K562 (cell line): ENCODE measurements at regions not wholly inside any gene's neighbourhood (a gene's known extent, or its start where the extent isn't known, plus 50 kb on each side); places are given as distances from the start of the nearest gene placed in this dataset.

Experiments
- ATAC-seq: fragments of 200-7000 bp; cut with Tn5 transposase; 3 replicates; pipeline ENCODE4 v1.9.1; 2020; ENCODE audit warnings: moderate library complexity
- BruUV-seq: library from RNA; stranded (reverse); fragments of 400-500 nt; replicated peaks from 2 replicates; lab custom pipeline; 2021; lab: Mats Ljungman, UMichigan
- CTCF ChIA-PET: fragments of 300-600 bp; formaldehyde crosslinking; extraction: SDS; loops from one replicate; lab custom pipeline; 2021; ENCODE audit warnings: low intra/inter-chr PET ratio; lab: Yijun Ruan, JAX
- POLR2A ChIA-PET: fragments of 300-600, 350-650 bp; sonication (Branson Sonifier 250); formaldehyde crosslinking; extraction: SDS; loops from one replicate; lab custom pipeline; 2021; ENCODE audit warnings: antibody characterized with exemption, inconsistent platforms; lab: Yijun Ruan, JAX
- DNase-seq, 4 experiments: peaks; one replicate each; pipeline versions ENCODE4 v3.0.0 to v3.0.0-alpha.2; 2011 to 2018; ENCODE audit warnings: low spot score in 3 of 4, mixed read lengths in 3 of 4; ENCODE audit errors: extremely low read depth in 1 of 4
- FAIRE-seq: peaks from 2 replicates; lab custom pipeline; 2011; peaks lifted over from hg19 to GRCh38; lab: Jason Lieb, UNC
- H2AFZ ChIP-seq: 2 replicates; pipeline ENCODE4 v1.6.0; 2011; ENCODE audit warnings: low read depth, low read length, control low read depth, inconsistent platforms
- H3K27ac ChIP-seq: fragments of 200-600 bp; 3 replicates; pipeline ENCODE4 v1.8.0; 2011; ENCODE audit warnings: low read depth, mild to moderate bottlenecking, control low read depth, inconsistent platforms, low read length, moderate library complexity, mixed read lengths; ENCODE audit errors: extremely low read depth
- H3K27me3 ChIP-seq, 2 experiments: fragments of 300-600 bp in 1 of 2; 2 replicates in 1 of 2; 3 replicates in 1 of 2; pipeline versions ENCODE4 v1.6.0 to v1.8.0; 2011; ENCODE audit warnings: inconsistent platforms in 2 of 2, low read length in 2 of 2, mild to moderate bottlenecking in 1 of 2, mixed read lengths in 1 of 2, moderate library complexity in 1 of 2; ENCODE audit not compliant: control insufficient read depth in 2 of 2, insufficient read depth in 2 of 2
- H3K36me3 ChIP-seq: fragments of 300-600 bp; 3 replicates; pipeline ENCODE4 v1.8.0; 2011; ENCODE audit warnings: mild to moderate bottlenecking, low read length, inconsistent platforms; ENCODE audit not compliant: control insufficient read depth, insufficient read depth
- H3K4me1 ChIP-seq, 2 experiments: fragments of 200-600 bp in 1 of 2; replicated peaks in 1 of 2; 2 replicates in 1 of 2; 3 replicates in 1 of 2; pipeline versions ENCODE4 v1.5.1 to v1.8.0; 2011; ENCODE audit warnings: inconsistent platforms in 2 of 2, low read length in 2 of 2, mild to moderate bottlenecking in 1 of 2, mixed read lengths in 1 of 2, moderate library complexity in 1 of 2; ENCODE audit not compliant: control insufficient read depth in 2 of 2, insufficient read depth in 2 of 2
- H3K4me2 ChIP-seq: 2 replicates; pipeline ENCODE4 v1.6.1; 2011; ENCODE audit warnings: low read length, control low read depth, inconsistent platforms, mixed read lengths; ENCODE audit not compliant: insufficient read depth
- H3K4me3 ChIP-seq: fragments of 200-600 bp; sonication (generic), shearing (Covaris generic); 2 replicates; pipeline ENCODE4 v1.5.1; 2016; ENCODE audit warnings: control low read depth, inconsistent platforms
- H3K79me2 ChIP-seq: fragments of 200-600 bp; 3 replicates; pipeline ENCODE4 v1.8.0; 2011; ENCODE audit warnings: low read length, inconsistent platforms; ENCODE audit not compliant: control insufficient read depth, insufficient read depth
- H3K9ac ChIP-seq, 2 experiments: 2 replicates each; pipeline versions ENCODE4 v1.6.0 to v1.6.1; 2011; ENCODE audit warnings: low read depth in 2 of 2, low read length in 2 of 2, control low read depth in 1 of 2, inconsistent platforms in 1 of 2, mild to moderate bottlenecking in 1 of 2, mixed read lengths in 1 of 2; ENCODE audit not compliant: insufficient read depth in 1 of 2
- H3K9me1 ChIP-seq: one replicate; pipeline ENCODE4 v1.6.0; 2011; ENCODE audit warnings: inconsistent platforms, mild to moderate bottlenecking, low read length, moderate library complexity; ENCODE audit not compliant: control insufficient read depth, insufficient read depth
- H3K9me3 ChIP-seq: replicated peaks from 2 replicates; pipeline ENCODE4 v1.5.1; 2011; ENCODE audit warnings: low read depth, low read length, inconsistent platforms; ENCODE audit not compliant: control insufficient read depth, insufficient read depth
- H4K20me1 ChIP-seq: replicated peaks from 2 replicates; pipeline ENCODE4 v1.6.1; 2011; ENCODE audit warnings: low read length, inconsistent platforms, mixed read lengths; ENCODE audit not compliant: control insufficient read depth, insufficient read depth
- CUX1 ChIP-seq: fragments of 200-800 bp; sonication (Bioruptor generic); IDR thresholded peaks from 2 replicates; pipeline ENCODE4 v1.6.1; 2016; ENCODE audit warnings: missing genetic modification characterization, missing compliant biosample characterization
- EHMT2 ChIP-seq: fragments of 450-650 bp; IDR thresholded peaks from 2 replicates; pipeline ENCODE4 v1.6.1; 2018; ENCODE audit warnings: antibody characterized with exemption
- HMG20A ChIP-seq: fragments of 450-650 bp; formaldehyde crosslinking; conservative IDR thresholded peaks from 2 replicates; pipeline ENCODE4 v1.4.0; 2020; ENCODE audit warnings: mild to moderate bottlenecking, mixed read lengths
- MCM5 ChIP-seq: fragments of 450-650 bp; IDR thresholded peaks from 2 replicates; pipeline ENCODE4 v1.6.1; 2016; ENCODE audit warnings: low read depth
- NR2C1 ChIP-seq, 2 experiments: fragments of 450-650 bp; IDR thresholded peaks; 2 replicates each; pipeline ENCODE4 v1.6.1; 2017; ENCODE audit warnings: mild to moderate bottlenecking in 2 of 2, antibody characterized with exemption in 1 of 2, inconsistent platforms in 1 of 2, missing compliant biosample characterization in 1 of 2, missing genetic modification characterization in 1 of 2
- PCBP1 ChIP-seq: fragments of 200-400 bp; formaldehyde crosslinking; IDR thresholded peaks from 2 replicates; pipeline ENCODE4 v1.6.1; 2018; ENCODE audit warnings: mild to moderate bottlenecking, low read depth, low read length; ENCODE audit not compliant: poor library complexity, severe bottlenecking
- RFX1 ChIP-seq: fragments of 450-650 bp; IDR thresholded peaks from 2 replicates; pipeline ENCODE4 v1.6.1; 2016; ENCODE audit warnings: mild to moderate bottlenecking, moderate library complexity
- SMAD2 ChIP-seq: fragments of 150-350 bp; IDR thresholded peaks from 2 replicates; pipeline ENCODE4 v1.6.1; 2014; ENCODE audit warnings: low read depth, mild to moderate bottlenecking, low read length
- THRAP3 ChIP-seq: fragments of 450-650 bp; IDR thresholded peaks from 2 replicates; pipeline ENCODE4 v1.6.1; 2016; ENCODE audit warnings: mild to moderate bottlenecking, inconsistent platforms, borderline replicate concordance
- ZBTB49 ChIP-seq: sonication (generic); formaldehyde crosslinking; IDR thresholded peaks from 2 replicates; pipeline ENCODE4 v1.8.0; 2022; ENCODE audit warnings: missing genetic modification reagents, mild to moderate bottlenecking, borderline replicate concordance
- ZNF696 ChIP-seq: fragments of 250-450 bp; sonication (Bioruptor Pico); conservative IDR thresholded peaks from 2 replicates; pipeline ENCODE4 v1.4.0; 2020; ENCODE audit warnings: mild to moderate bottlenecking, moderate library complexity
- WGBS: fragments of 100-300 bp; shearing (Covaris generic); methylation state at CpG from one replicate; pipeline ENCODE4 v1.1.6; 2016; ENCODE audit warnings: low coverage, mixed read lengths; ENCODE audit not compliant: insufficient coverage; ENCODE audit errors: missing lambda C conversion rate; 5-methylcytosine and 5-hydroxymethylcytosine counted together
- in situ Hi-C: fragments of 300-500 bp; cut with MboI; formaldehyde crosslinking; loops from 4 replicates; pipeline ENCODE4 v1.15.0; 2018; ENCODE audit warnings: inconsistent platforms, mixed read lengths
- intact Hi-C: fragments of 100-400 bp; cut with micrococcal nuclease; formaldehyde crosslinking; loops from 2 replicates; pipeline ENCODE4 v1.14.2; 2022
- TF ChIP-seq, protein P1 (sequence below): fragments of 250-450 bp; sonication (Bioruptor Pico); IDR thresholded peaks from 2 replicates; pipeline ENCODE4 v1.4.0; 2020

DNA sequence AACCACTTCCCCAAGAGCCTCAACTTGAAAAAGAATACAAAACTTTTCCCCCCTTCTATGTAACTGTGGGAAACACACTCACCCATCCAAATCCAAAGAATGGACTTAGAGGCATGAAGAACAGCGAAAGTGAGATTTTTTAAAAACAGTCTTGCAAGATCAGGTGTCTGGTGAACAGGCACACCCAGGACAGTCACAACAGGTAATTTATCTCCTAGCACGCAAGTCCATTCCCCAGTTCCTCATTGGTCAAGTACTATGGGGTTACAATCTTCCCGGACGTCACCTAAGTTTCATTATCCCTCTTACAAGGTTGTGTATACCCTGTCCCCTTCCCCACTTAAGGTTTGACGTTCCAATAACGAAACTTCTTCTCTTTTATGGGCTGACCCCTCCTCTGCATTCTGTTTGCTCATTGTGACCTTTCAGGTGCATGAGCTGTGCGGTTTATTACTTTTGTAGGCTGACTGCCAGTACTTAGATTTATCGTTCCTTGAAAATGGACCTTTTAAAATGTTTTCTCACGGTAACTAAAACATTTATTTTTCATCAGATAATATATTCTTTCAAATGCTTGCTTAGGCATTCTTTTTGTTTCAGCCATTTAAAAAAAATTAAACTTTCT is 1401.9 kb downstream of the FAM181B start (continued):
- no peak for TF ChIP-seq NR2C1 (IDR thresholded peaks at IDR 0.05)
- no peak for TF ChIP-seq NR2C1 (tag; IDR thresholded peaks at IDR 0.05)
- no peak for TF ChIP-seq CUX1 (CRISPR knock-in tag)
- TF ChIP-seq EHMT2: no peak

DNA sequence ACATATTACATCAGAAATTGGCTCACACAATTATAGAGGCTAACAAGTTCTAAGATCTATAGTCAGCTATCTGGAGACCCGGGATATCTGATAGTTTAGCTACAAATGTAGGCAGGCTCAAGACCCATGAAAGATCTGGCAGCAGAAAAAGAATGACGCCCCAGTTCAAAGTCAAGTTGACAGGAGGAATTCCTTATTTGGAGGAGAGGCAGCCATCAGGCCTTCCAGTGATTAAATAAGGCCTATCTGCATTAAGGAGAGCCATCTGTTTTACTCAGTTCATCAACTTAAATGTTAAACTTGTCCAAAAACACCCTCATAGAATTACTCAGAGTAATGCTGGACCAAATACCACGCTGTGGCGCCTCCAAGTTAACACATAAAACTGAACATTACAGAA is 1402.6 kb downstream of the FAM181B start:
- BruUV-seq: no TSS peak
- Histone ChIP-seq H3K4me3 (no peak overlapping the region), H3K27ac (no peak overlapping the region), H2AFZ (no peak overlapping the region), H3K4me1 (no peaks in the 10 kb centered on the region), H3K36me3 (no peaks in the 10 kb centered on the region), H3K79me2 (no peaks in the 10 kb centered on the region), H3K4me2 (no peak overlapping the region), H3K9me1 (no peaks in the 10 kb centered on the region), H3K9me3 (no peaks in the 10 kb centered on the region), H3K9ac (no peak overlapping the region), H3K27me3 (no peaks in the 10 kb centered on the region), H4K20me1 (no peaks in the 10 kb centered on the region)
- intact Hi-C loops (no loop called here), in situ Hi-C loops (no loop called here)
- ChIA-PET CTCF (no interaction called here), POLR2A (no interaction called here)
- no peak for DNase-seq
- FAIRE-seq: no peak
- WGBS: 0% methylated on average over 4 of the region's 4 CpGs
- no peak for ATAC-seq
- TF ChIP-seq SMAD2 (no peak), ZNF696 (CRISPR knock-in tag) (no peak), THRAP3 (no peak), ZBTB49 (no peak), PCBP1 (no peak), HMG20A (CRISPR knock-in tag) (no peak), MCM5 (no peak), RFX1 (no peak)
- TF ChIP-seq, protein P1, sequence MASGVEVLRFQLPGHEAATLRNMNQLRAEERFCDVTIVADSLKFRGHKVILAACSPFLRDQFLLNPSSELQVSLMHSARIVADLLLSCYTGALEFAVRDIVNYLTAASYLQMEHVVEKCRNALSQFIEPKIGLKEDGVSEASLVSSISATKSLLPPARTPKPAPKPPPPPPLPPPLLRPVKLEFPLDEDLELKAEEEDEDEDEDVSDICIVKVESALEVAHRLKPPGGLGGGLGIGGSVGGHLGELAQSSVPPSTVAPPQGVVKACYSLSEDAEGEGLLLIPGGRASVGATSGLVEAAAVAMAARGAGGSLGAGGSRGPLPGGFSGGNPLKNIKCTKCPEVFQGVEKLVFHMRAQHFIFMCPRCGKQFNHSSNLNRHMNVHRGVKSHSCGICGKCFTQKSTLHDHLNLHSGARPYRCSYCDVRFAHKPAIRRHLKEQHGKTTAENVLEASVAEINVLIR (CRISPR knock-in tag): no peak
